ENCODE measurements at regions not wholly inside any gene's neighbourhood (a gene's known extent, or its start where the extent isn't known, plus 50 kb on each side); places are given as distances from the start of the nearest gene placed in this dataset.
"Not testable (repeated sequence)": the region's sequence is repeated elsewhere in the genome, so short reads cannot be mapped to it uniquely, and the experiment has no call there.

GRCh38 chr17:53462393-53462811, 360.3 kb upstream of the KIF2B start:
- Histone ChIP-seq H3K27ac (no peak overlapping the region), H3K9ac (no peak overlapping the region), H3K79me2 (ENCODE audit: insufficient read depth, low read depth) (no peaks in the 10 kb centered on the region), H3K36me3 (ENCODE audit: insufficient read depth) (no peaks in the 10 kb centered on the region), H4K20me1 (ENCODE audit: insufficient read depth) (no peaks in the 10 kb centered on the region), H3K4me2 (no peak overlapping the region), H2AFZ (ENCODE audit: low read depth) (no peak overlapping the region), H3K4me1 (ENCODE audit: low read depth, poor library complexity, severe bottlenecking) (no peaks in the 10 kb centered on the region), H3K4me3 (IDR thresholded peaks at IDR 0.05; ENCODE audit: insufficient read depth, low read depth, low read length) (no peak overlapping the region), H3K27me3 (ENCODE audit: insufficient read depth, low read depth) (no peaks in the 10 kb centered on the region)
- TF ChIP-seq CTCF (conservative IDR thresholded peaks at IDR 0.05; ENCODE audit: low read depth, low read length) = no peak

- H3K4me2 ChIP-seq; H3K36me3 ChIP-seq (ENCODE audit: insufficient read depth); H3K4me1 ChIP-seq (ENCODE audit: low read depth, poor library complexity, severe bottlenecking); H3K4me3 ChIP-seq (IDR thresholded peaks at IDR 0.05; ENCODE audit: insufficient read depth, low read depth, low read length); H3K27ac ChIP-seq; H3K27me3 ChIP-seq (ENCODE audit: insufficient read depth, low read depth); H3K9ac ChIP-seq; H3K79me2 ChIP-seq (ENCODE audit: insufficient read depth, low read depth); H2AFZ ChIP-seq (ENCODE audit: low read depth); H4K20me1 ChIP-seq (ENCODE audit: insufficient read depth): not testable (repeated sequence)
These were observed 366.8 kb upstream of the KIF2B start for GRCh38 chr17:53455943-53456342.

- Histone ChIP-seq H3K4me1 (ENCODE audit: low read depth, poor library complexity, severe bottlenecking) (no peaks in the 10 kb centered on the region), H3K4me3 (IDR thresholded peaks at IDR 0.05; ENCODE audit: insufficient read depth, low read depth, low read length) (no peak overlapping the region), H3K27me3 (ENCODE audit: insufficient read depth, low read depth) (no peaks in the 10 kb centered on the region), H3K79me2 (ENCODE audit: insufficient read depth, low read depth) (no peaks in the 10 kb centered on the region), H3K36me3 (ENCODE audit: insufficient read depth) (no peaks in the 10 kb centered on the region), H2AFZ (ENCODE audit: low read depth) (no peak overlapping the region), H4K20me1 (ENCODE audit: insufficient read depth) (no peaks in the 10 kb centered on the region), H3K4me2 (no peak overlapping the region), H3K27ac (no peak overlapping the region), H3K9ac (no peak overlapping the region)
- no peak for TF ChIP-seq CTCF (conservative IDR thresholded peaks at IDR 0.05; ENCODE audit: low read depth, low read length)
These were observed 368.4 kb upstream of the KIF2B start for GRCh38 chr17:53454337-53454736.

- H3K36me3 ChIP-seq (ENCODE audit: insufficient read depth) = no peaks in the 10 kb centered on the region
- no peaks in the 10 kb centered on the region for H4K20me1 ChIP-seq (ENCODE audit: insufficient read depth)
- H3K27me3 ChIP-seq (ENCODE audit: insufficient read depth, low read depth) = no peaks in the 10 kb centered on the region
- no peak overlapping the region for H3K27ac ChIP-seq
- H2AFZ ChIP-seq (ENCODE audit: low read depth) = no peak overlapping the region
- no peak for TF ChIP-seq CTCF (conservative IDR thresholded peaks at IDR 0.05; ENCODE audit: low read depth, low read length)
- H3K4me2 ChIP-seq = no peak overlapping the region
- H3K79me2 ChIP-seq (ENCODE audit: insufficient read depth, low read depth) = no peaks in the 10 kb centered on the region
- H3K4me3 ChIP-seq (IDR thresholded peaks at IDR 0.05; ENCODE audit: insufficient read depth, low read depth, low read length) = no peak overlapping the region
- H3K4me1 ChIP-seq (ENCODE audit: low read depth, poor library complexity, severe bottlenecking) = no peaks in the 10 kb centered on the region
- H3K9ac ChIP-seq = no peak overlapping the region
These were observed 373.4 kb upstream of the KIF2B start for GRCh38 chr17:53449324-53449723.

- H2AFZ ChIP-seq (ENCODE audit: low read depth) = no peak overlapping the region
- H3K36me3 ChIP-seq (ENCODE audit: insufficient read depth) = no peaks in the 10 kb centered on the region
- no peak overlapping the region for H3K27ac ChIP-seq
- no peak for TF ChIP-seq CTCF (conservative IDR thresholded peaks at IDR 0.05; ENCODE audit: low read depth, low read length)
- H3K27me3 ChIP-seq (ENCODE audit: insufficient read depth, low read depth) = no peaks in the 10 kb centered on the region
- no peaks in the 10 kb centered on the region for H4K20me1 ChIP-seq (ENCODE audit: insufficient read depth)
- no peak overlapping the region for H3K4me3 ChIP-seq (IDR thresholded peaks at IDR 0.05; ENCODE audit: insufficient read depth, low read depth, low read length)
- H3K9ac ChIP-seq = no peak overlapping the region
- H3K4me2 ChIP-seq = no peak overlapping the region
- no peaks in the 10 kb centered on the region for H3K79me2 ChIP-seq (ENCODE audit: insufficient read depth, low read depth)
- no peaks in the 10 kb centered on the region for H3K4me1 ChIP-seq (ENCODE audit: low read depth, poor library complexity, severe bottlenecking)
These were observed 393.8 kb upstream of the KIF2B start for GRCh38 chr17:53428913-53429312.
